GM10266 (cell line): ENCODE measurements at regions not wholly inside any gene's neighbourhood (a gene's known extent, or its start where the extent isn't known, plus 50 kb on each side); places are given as distances from the start of the nearest gene placed in this dataset.

Experiments used
- DNase-seq: peaks from one replicate; pipeline ENCODE4 v3.0.0; 2012; ENCODE audit errors: extremely low spot score
- TF ChIP-seq, protein P1 (sequence below): IDR thresholded peaks from 2 replicates; pipeline ENCODE4 v1.5.1; 2012; ENCODE audit warnings: mild to moderate bottlenecking, low read depth; ENCODE audit not compliant: control insufficient read depth, insufficient read depth; ENCODE audit errors: missing control alignments

DNA sequence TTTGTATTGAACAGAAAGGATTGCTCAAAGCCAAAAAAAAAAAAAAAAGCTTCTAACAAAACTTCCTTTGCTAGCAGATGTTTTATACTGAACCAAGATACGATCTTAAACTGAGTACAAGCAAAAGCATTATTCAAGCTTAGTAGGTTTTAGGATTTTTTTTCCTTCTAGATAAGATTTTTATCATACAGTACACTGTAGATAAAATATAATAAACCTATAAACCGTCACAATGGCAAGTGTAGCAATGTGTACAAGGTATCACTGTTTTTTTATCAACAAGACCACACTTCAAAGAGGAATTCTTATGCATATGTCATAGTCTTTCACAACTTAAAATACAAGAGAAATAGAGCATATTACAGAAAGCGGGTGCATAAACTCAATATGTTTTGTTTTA lies 56.5 kb upstream of the TRPM3 start:
- TF ChIP-seq, protein P1, sequence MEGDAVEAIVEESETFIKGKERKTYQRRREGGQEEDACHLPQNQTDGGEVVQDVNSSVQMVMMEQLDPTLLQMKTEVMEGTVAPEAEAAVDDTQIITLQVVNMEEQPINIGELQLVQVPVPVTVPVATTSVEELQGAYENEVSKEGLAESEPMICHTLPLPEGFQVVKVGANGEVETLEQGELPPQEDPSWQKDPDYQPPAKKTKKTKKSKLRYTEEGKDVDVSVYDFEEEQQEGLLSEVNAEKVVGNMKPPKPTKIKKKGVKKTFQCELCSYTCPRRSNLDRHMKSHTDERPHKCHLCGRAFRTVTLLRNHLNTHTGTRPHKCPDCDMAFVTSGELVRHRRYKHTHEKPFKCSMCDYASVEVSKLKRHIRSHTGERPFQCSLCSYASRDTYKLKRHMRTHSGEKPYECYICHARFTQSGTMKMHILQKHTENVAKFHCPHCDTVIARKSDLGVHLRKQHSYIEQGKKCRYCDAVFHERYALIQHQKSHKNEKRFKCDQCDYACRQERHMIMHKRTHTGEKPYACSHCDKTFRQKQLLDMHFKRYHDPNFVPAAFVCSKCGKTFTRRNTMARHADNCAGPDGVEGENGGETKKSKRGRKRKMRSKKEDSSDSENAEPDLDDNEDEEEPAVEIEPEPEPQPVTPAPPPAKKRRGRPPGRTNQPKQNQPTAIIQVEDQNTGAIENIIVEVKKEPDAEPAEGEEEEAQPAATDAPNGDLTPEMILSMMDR, result no peak
- DNase-seq, result no peak

DNA sequence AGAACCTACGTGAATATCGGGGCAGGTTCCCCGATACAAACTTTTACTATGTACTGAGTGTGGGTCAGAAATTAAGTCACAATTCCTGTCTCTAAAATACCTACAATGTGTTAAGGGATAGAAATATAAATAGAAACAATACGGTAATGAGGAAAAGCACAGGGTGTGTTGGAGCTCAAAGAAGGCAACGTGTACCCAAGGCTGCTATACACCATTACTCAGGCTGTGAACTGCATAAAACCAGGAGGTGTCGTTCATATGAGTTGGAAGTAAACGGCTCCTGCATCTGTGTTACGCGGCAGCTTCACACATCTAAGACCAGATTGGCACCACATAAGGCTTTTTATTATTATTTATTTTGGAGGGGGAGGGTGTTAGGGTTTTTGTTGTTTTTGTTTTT lies 50.1 kb upstream of the TRPM3 start:
- DNase-seq, result no peak
- TF ChIP-seq, protein P1, result no peak
